Mesenchymal stem cell (in vitro differentiated cells and primary cell): ENCODE measurements at regions not wholly inside any gene's neighbourhood (a gene's known extent, or its start where the extent isn't known, plus 50 kb on each side); places are given as distances from the start of the nearest gene placed in this dataset.

Source experiments
- DNase-seq: peaks from one replicate; pipeline ENCODE4 v3.0.0-alpha.2; 2013
- H2AFZ ChIP-seq: one replicate; pipeline ENCODE4 v1.6.1; 2013; ENCODE audit warnings: low read depth, mild to moderate bottlenecking, control low read depth, inconsistent platforms, low read length, moderate library complexity
- H2AK5ac ChIP-seq: 2 replicates; pipeline ENCODE4 v1.6.1; 2013; ENCODE audit warnings: low read length, moderate library complexity, mild to moderate bottlenecking, inconsistent platforms; ENCODE audit not compliant: severe bottlenecking
- H2BK120ac ChIP-seq: one replicate; pipeline ENCODE4 v1.6.1; 2013; ENCODE audit warnings: low read depth, mild to moderate bottlenecking, inconsistent platforms, low read length, moderate library complexity
- H2BK12ac ChIP-seq, 2 experiments: one replicate each; pipeline ENCODE4 v1.6.1; 2013; ENCODE audit warnings: inconsistent platforms in 2 of 2, low read length in 2 of 2, mild to moderate bottlenecking in 2 of 2, moderate library complexity in 2 of 2, control low read depth in 1 of 2
- H2BK15ac ChIP-seq: one replicate; pipeline ENCODE4 v1.6.1; 2013; ENCODE audit warnings: mild to moderate bottlenecking, low read depth, inconsistent platforms; ENCODE audit not compliant: poor library complexity, severe bottlenecking
- H2BK5ac ChIP-seq: 2 replicates; pipeline ENCODE4 v1.6.1; 2013; ENCODE audit warnings: low read depth, mild to moderate bottlenecking, low read length, control low read depth, inconsistent platforms; ENCODE audit not compliant: poor library complexity, severe bottlenecking
- H3K14ac ChIP-seq, 2 experiments: one replicate each; pipeline ENCODE4 v1.6.1; 2013; ENCODE audit warnings: inconsistent platforms in 2 of 2, low read length in 2 of 2, control low read depth in 1 of 2, mild to moderate bottlenecking in 1 of 2, moderate library complexity in 1 of 2
- H3K18ac ChIP-seq, 2 experiments: one replicate each; pipeline ENCODE4 v1.6.1; 2013; ENCODE audit warnings: inconsistent platforms in 2 of 2, low read length in 2 of 2, control low read depth in 1 of 2, low read depth in 1 of 2, mild to moderate bottlenecking in 1 of 2
- H3K23ac ChIP-seq, 2 experiments: one replicate each; pipeline ENCODE4 v1.6.1; 2013; ENCODE audit warnings: inconsistent platforms in 2 of 2, low read length in 2 of 2, mild to moderate bottlenecking in 2 of 2, moderate library complexity in 2 of 2, control low read depth in 1 of 2
- H3K27ac ChIP-seq: 2 replicates; pipeline ENCODE4 v1.5.1; 2013; ENCODE audit warnings: mild to moderate bottlenecking, moderate library complexity, low read length, control low read depth, inconsistent platforms; ENCODE audit not compliant: poor library complexity, severe bottlenecking
- H3K27me3 ChIP-seq, 2 experiments: 2 replicates each; pipeline versions ENCODE4 v1.6.1 to v1.7.0; 2013; ENCODE audit warnings: low read length in 2 of 2, mild to moderate bottlenecking in 2 of 2, moderate library complexity in 2 of 2, control low read depth in 1 of 2, inconsistent platforms in 1 of 2; ENCODE audit not compliant: control insufficient read depth in 1 of 2, insufficient read depth in 1 of 2
- H3K36me3 ChIP-seq, 2 experiments: 2 replicates each; pipeline versions ENCODE4 v1.6.1 to v1.7.0; 2013; ENCODE audit warnings: low read length in 2 of 2, control low read depth in 1 of 2, inconsistent platforms in 1 of 2, low read depth in 1 of 2, mild to moderate bottlenecking in 1 of 2; ENCODE audit not compliant: insufficient read depth in 2 of 2, control insufficient read depth in 1 of 2
- H3K4ac ChIP-seq, 2 experiments: one replicate each; pipeline ENCODE4 v1.6.1; 2013; ENCODE audit warnings: inconsistent platforms in 2 of 2, low read length in 2 of 2, mild to moderate bottlenecking in 2 of 2, moderate library complexity in 2 of 2, control low read depth in 1 of 2, low read depth in 1 of 2
- H3K4me1 ChIP-seq: 2 replicates; pipeline ENCODE4 v1.6.1; 2013; ENCODE audit warnings: low read depth, low read length, control low read depth; ENCODE audit not compliant: control insufficient read depth, insufficient read depth
- H3K4me2 ChIP-seq: 2 replicates; pipeline ENCODE4 v1.6.1; 2013; ENCODE audit warnings: low read length, mild to moderate bottlenecking, inconsistent platforms; ENCODE audit not compliant: poor library complexity, severe bottlenecking
- H3K4me3 ChIP-seq, 2 experiments: 2 replicates each; pipeline versions ENCODE4 v1.5.1 to v1.7.0; 2013; ENCODE audit warnings: low read length in 2 of 2, mild to moderate bottlenecking in 2 of 2, control low read depth in 1 of 2, low read depth in 1 of 2; ENCODE audit not compliant: insufficient read depth in 1 of 2
- H3K79me1 ChIP-seq: replicated peaks from 2 replicates; pipeline ENCODE4 v1.6.1; 2013; ENCODE audit warnings: mild to moderate bottlenecking, control low read depth, low read length, inconsistent platforms; ENCODE audit not compliant: poor library complexity, severe bottlenecking
- H3K9ac ChIP-seq: 2 replicates; pipeline ENCODE4 v1.7.0; 2013; ENCODE audit warnings: mild to moderate bottlenecking, low read length, moderate library complexity
- H3K9me3 ChIP-seq: 2 replicates; pipeline ENCODE4 v1.7.0; 2013; ENCODE audit warnings: mild to moderate bottlenecking, low read length; ENCODE audit not compliant: control insufficient read depth
- H4K8ac ChIP-seq: one replicate; pipeline ENCODE4 v1.6.1; 2013; ENCODE audit warnings: inconsistent platforms, mild to moderate bottlenecking, low read length, moderate library complexity
- H4K91ac ChIP-seq: one replicate; pipeline ENCODE4 v1.6.1; 2013; ENCODE audit warnings: mild to moderate bottlenecking, low read length, inconsistent platforms
- WGBS: methylation state at CpG from one replicate; pipeline ENCODE4 v1.1.7; 2013; ENCODE audit warnings: mixed read lengths; 5-methylcytosine and 5-hydroxymethylcytosine counted together

- Histone ChIP-seq H3K18ac (no peak overlapping the region), H3K4me1 (no peaks in the 10 kb centered on the region), H3K36me3 (no peaks in the 10 kb centered on the region), H3K27ac (no peak overlapping the region), H3K27me3 (no peaks in the 10 kb centered on the region), H3K9ac (no peak overlapping the region), H2BK5ac (no peak overlapping the region), H2AFZ (no peak overlapping the region), H2BK15ac (no peak overlapping the region), H4K8ac (no peak overlapping the region), H3K4me2 (no peak overlapping the region), H2BK12ac (no peak overlapping the region), H3K79me1 (no peaks in the 10 kb centered on the region), H3K4me3 (no peak overlapping the region), H3K9me3 (peaks cover 13% of the 10 kb centered on the region), H3K4ac (no peak overlapping the region), H3K14ac (no peak overlapping the region), H4K91ac (no peak overlapping the region), H2AK5ac (no peak overlapping the region), H2BK120ac (no peak overlapping the region), H3K23ac (no peak overlapping the region)
- WGBS = 78% methylated on average over 4 of the region's 4 CpGs
- DNase-seq = no peak
These were observed 250.3 kb downstream of the TUSC1 start for GRCh38 chr9:25427898-25428297.

- no peak overlapping the region for H3K4ac ChIP-seq
- no peak overlapping the region for H4K91ac ChIP-seq
- no peaks in the 10 kb centered on the region for H3K4me1 ChIP-seq
- no peak overlapping the region for H4K8ac ChIP-seq
- no peak for DNase-seq
- H2AFZ ChIP-seq = no peak overlapping the region
- no peak overlapping the region for H3K4me3 ChIP-seq
- no peak overlapping the region for H2AK5ac ChIP-seq
- H3K9me3 ChIP-seq = peaks cover 13% of the 10 kb centered on the region
- H3K18ac ChIP-seq = no peak overlapping the region
- H3K36me3 ChIP-seq = no peaks in the 10 kb centered on the region
- no peaks in the 10 kb centered on the region for H3K27me3 ChIP-seq
- no peak overlapping the region for H3K23ac ChIP-seq
- H3K14ac ChIP-seq = no peak overlapping the region
- H3K9ac ChIP-seq = no peak overlapping the region
- no peaks in the 10 kb centered on the region for H3K79me1 ChIP-seq
- H3K4me2 ChIP-seq = no peak overlapping the region
- no peak overlapping the region for H3K27ac ChIP-seq
- WGBS = 64% methylated on average over 4 of the region's 4 CpGs
- no peak overlapping the region for H2BK5ac ChIP-seq
- H2BK15ac ChIP-seq = no peak overlapping the region
- no peak overlapping the region for H2BK12ac ChIP-seq
- H2BK120ac ChIP-seq = no peak overlapping the region
These were observed 251.0 kb downstream of the TUSC1 start for GRCh38 chr9:25427290-25427689.

- Histone ChIP-seq H4K91ac (no peak overlapping the region), H3K4me1 (no peaks in the 10 kb centered on the region), H2AK5ac (no peak overlapping the region), H2BK12ac (no peak overlapping the region), H3K79me1 (no peaks in the 10 kb centered on the region), H2AFZ (no peak overlapping the region), H4K8ac (no peak overlapping the region), H3K4me3 (no peak overlapping the region), H3K9ac (no peak overlapping the region), H3K27me3 (no peaks in the 10 kb centered on the region), H3K4ac (no peak overlapping the region), H3K36me3 (no peaks in the 10 kb centered on the region), H3K4me2 (no peak overlapping the region), H3K14ac (no peak overlapping the region), H3K23ac (no peak overlapping the region), H3K9me3 (peaks cover 9% of the 10 kb centered on the region), H3K27ac (no peak overlapping the region), H2BK5ac (no peak overlapping the region), H3K18ac (no peak overlapping the region), H2BK15ac (no peak overlapping the region), H2BK120ac (no peak overlapping the region)
- 63% methylated on average over 1 of the region's 1 CpG for WGBS
- no peak for DNase-seq
These were observed 256.7 kb downstream of the TUSC1 start for GRCh38 chr9:25421560-25421959.

- H3K18ac ChIP-seq = no peak overlapping the region
- H3K14ac ChIP-seq = no peak overlapping the region
- H4K91ac ChIP-seq = no peak overlapping the region
- H4K8ac ChIP-seq = no peak overlapping the region
- H2BK5ac ChIP-seq = no peak overlapping the region
- no peak overlapping the region for H3K4me3 ChIP-seq
- H3K9ac ChIP-seq = no peak overlapping the region
- no peak overlapping the region for H3K23ac ChIP-seq
- no peak overlapping the region for H3K27ac ChIP-seq
- H2BK12ac ChIP-seq = no peak overlapping the region
- H2BK15ac ChIP-seq = no peak overlapping the region
- no peaks in the 10 kb centered on the region for H3K79me1 ChIP-seq
- H2AK5ac ChIP-seq = no peak overlapping the region
- H3K27me3 ChIP-seq = no peaks in the 10 kb centered on the region
- no peak overlapping the region for H3K4me2 ChIP-seq
- DNase-seq = peak; percentile 8
- no peak overlapping the region for H3K4ac ChIP-seq
- no peak overlapping the region for H2AFZ ChIP-seq
- no peaks in the 10 kb centered on the region for H3K36me3 ChIP-seq
- H3K4me1 ChIP-seq = no peaks in the 10 kb centered on the region
- no peak overlapping the region for H2BK120ac ChIP-seq
- no peaks in the 10 kb centered on the region for H3K9me3 ChIP-seq
These were observed 259.3 kb downstream of the TUSC1 start for GRCh38 chr9:25418974-25419373.
